Stimulated activated naive CD8-positive, alpha-beta T cell treated with anti-CD3 and anti-CD28 coated beads, Interleukin-15, Interleukin-2, amounts not matched to agents 100 ng/mL and 50 ng/mL, for 24 hours (primary cell): ENCODE measurements at regions not wholly inside any gene's neighbourhood (a gene's known extent, or its start where the extent isn't known, plus 50 kb on each side); places are given as distances from the start of the nearest gene placed in this dataset.

Source experiments
- H3K27ac Mint-ChIP-seq: one replicate; pipeline ENCODE4 v1.8.0; 2021; ENCODE audit warnings: mild to moderate bottlenecking, mixed read lengths
- H3K27me3 Mint-ChIP-seq: one replicate; pipeline ENCODE4 v1.8.0; 2021; ENCODE audit warnings: mixed read lengths
- H3K36me3 Mint-ChIP-seq: one replicate; pipeline ENCODE4 v1.8.0; 2021; ENCODE audit warnings: low read depth, mixed read lengths
- H3K4me1 Mint-ChIP-seq: one replicate; pipeline ENCODE4 v1.8.0; 2021; ENCODE audit warnings: low read depth, mixed read lengths
- H3K4me3 Mint-ChIP-seq: one replicate; pipeline ENCODE4 v1.8.0; 2021; ENCODE audit warnings: mild to moderate bottlenecking, mixed read lengths
- H3K9me3 Mint-ChIP-seq: one replicate; pipeline ENCODE4 v1.8.0; 2021; ENCODE audit warnings: mixed read lengths

- no peak overlapping the region for H3K4me3 Mint-ChIP-seq
- H3K4me1 Mint-ChIP-seq = no peaks in the 10 kb centered on the region
- H3K27ac Mint-ChIP-seq = no peak overlapping the region
- H3K9me3 Mint-ChIP-seq = no peaks in the 10 kb centered on the region
- no peaks in the 10 kb centered on the region for H3K36me3 Mint-ChIP-seq
- H3K27me3 Mint-ChIP-seq = peaks cover 52% of the 10 kb centered on the region
Measured at GRCh38 chr10:118465300-118465874, 123.3 kb upstream of the FAM204A start.

GRCh38 chr10:118463740-118464139 lies 121.6 kb upstream of the FAM204A start:
- H3K9me3 Mint-ChIP-seq = no peaks in the 10 kb centered on the region
- no peaks in the 10 kb centered on the region for H3K4me1 Mint-ChIP-seq
- H3K27me3 Mint-ChIP-seq = peaks cover 56% of the 10 kb centered on the region
- H3K36me3 Mint-ChIP-seq = no peaks in the 10 kb centered on the region
- H3K27ac Mint-ChIP-seq = no peak overlapping the region
- no peak overlapping the region for H3K4me3 Mint-ChIP-seq

GRCh38 chr10:118462401-118462800 lies 120.3 kb upstream of the FAM204A start:
- H3K4me3 Mint-ChIP-seq = no peak overlapping the region

GRCh38 chr10:118459642-118460193 lies 117.6 kb upstream of the FAM204A start:
- Mint-ChIP-seq H3K4me3 (no peak overlapping the region), H3K9me3 (no peaks in the 10 kb centered on the region), H3K36me3 (no peaks in the 10 kb centered on the region), H3K27me3 (peaks cover 34% of the 10 kb centered on the region), H3K4me1 (no peaks in the 10 kb centered on the region), H3K27ac (no peak overlapping the region)

More at GRCh38 chr10:118462401-118462800, 120.3 kb upstream of the FAM204A start:
- Mint-ChIP-seq H3K27me3 (peaks cover 52% of the 10 kb centered on the region), H3K36me3 (no peaks in the 10 kb centered on the region), H3K27ac (no peak overlapping the region), H3K9me3 (no peaks in the 10 kb centered on the region), H3K4me1 (no peaks in the 10 kb centered on the region)

- H3K27ac Mint-ChIP-seq = no peak overlapping the region
- no peaks in the 10 kb centered on the region for H3K9me3 Mint-ChIP-seq
- H3K4me3 Mint-ChIP-seq = no peak overlapping the region
- H3K4me1 Mint-ChIP-seq = no peaks in the 10 kb centered on the region
- H3K36me3 Mint-ChIP-seq = no peaks in the 10 kb centered on the region
- H3K27me3 Mint-ChIP-seq = peaks cover 30% of the 10 kb centered on the region
Measured at GRCh38 chr10:118458957-118459641, 117.0 kb upstream of the FAM204A start.

- Mint-ChIP-seq H3K4me3 (no peak overlapping the region), H3K9me3 (no peaks in the 10 kb centered on the region), H3K27me3 (peaks cover 24% of the 10 kb centered on the region), H3K36me3 (no peaks in the 10 kb centered on the region), H3K27ac (no peak overlapping the region), H3K4me1 (no peaks in the 10 kb centered on the region)
Measured at GRCh38 chr10:118457824-118458428, 115.8 kb upstream of the FAM204A start.

- Mint-ChIP-seq H3K27ac (no peak overlapping the region), H3K27me3 (peaks cover 27% of the 10 kb centered on the region), H3K4me3 (no peak overlapping the region), H3K4me1 (no peaks in the 10 kb centered on the region), H3K9me3 (no peaks in the 10 kb centered on the region), H3K36me3 (no peaks in the 10 kb centered on the region)
Measured at GRCh38 chr10:118455181-118455695, 113.1 kb upstream of the FAM204A start.

- no peaks in the 10 kb centered on the region for H3K4me1 Mint-ChIP-seq
- no peaks in the 10 kb centered on the region for H3K9me3 Mint-ChIP-seq
- H3K36me3 Mint-ChIP-seq = no peaks in the 10 kb centered on the region
- H3K27ac Mint-ChIP-seq = no peak overlapping the region
- no peak overlapping the region for H3K4me3 Mint-ChIP-seq
- peaks cover 28% of the 10 kb centered on the region for H3K27me3 Mint-ChIP-seq
Measured at GRCh38 chr10:118454211-118454610, 112.1 kb upstream of the FAM204A start.

GRCh38 chr10:118452098-118452497 lies 110.0 kb upstream of the FAM204A start:
- H3K27me3 Mint-ChIP-seq = peaks cover 21% of the 10 kb centered on the region
- H3K9me3 Mint-ChIP-seq = no peaks in the 10 kb centered on the region
- no peaks in the 10 kb centered on the region for H3K4me1 Mint-ChIP-seq
- H3K4me3 Mint-ChIP-seq = no peak overlapping the region
- no peaks in the 10 kb centered on the region for H3K36me3 Mint-ChIP-seq
- no peak overlapping the region for H3K27ac Mint-ChIP-seq

GRCh38 chr10:118449521-118449920 lies 107.4 kb upstream of the FAM204A start:
- Mint-ChIP-seq H3K27me3 (peaks cover 25% of the 10 kb centered on the region), H3K36me3 (no peaks in the 10 kb centered on the region), H3K4me3 (no peak overlapping the region), H3K9me3 (no peaks in the 10 kb centered on the region), H3K27ac (no peak overlapping the region), H3K4me1 (no peaks in the 10 kb centered on the region)

GRCh38 chr10:118448744-118449143 lies 106.6 kb upstream of the FAM204A start:
- H3K27ac Mint-ChIP-seq = no peak overlapping the region
- H3K27me3 Mint-ChIP-seq = peaks cover 25% of the 10 kb centered on the region
- no peaks in the 10 kb centered on the region for H3K9me3 Mint-ChIP-seq
- no peaks in the 10 kb centered on the region for H3K4me1 Mint-ChIP-seq
- H3K4me3 Mint-ChIP-seq = no peak overlapping the region
- H3K36me3 Mint-ChIP-seq = no peaks in the 10 kb centered on the region

GRCh38 chr10:118447478-118448270 lies 105.5 kb upstream of the FAM204A start:
- H3K27me3 Mint-ChIP-seq = peaks cover 25% of the 10 kb centered on the region
- no peak overlapping the region for H3K4me3 Mint-ChIP-seq
- no peaks in the 10 kb centered on the region for H3K36me3 Mint-ChIP-seq
- H3K27ac Mint-ChIP-seq = no peak overlapping the region
- no peaks in the 10 kb centered on the region for H3K4me1 Mint-ChIP-seq
- H3K9me3 Mint-ChIP-seq = no peaks in the 10 kb centered on the region

- Mint-ChIP-seq H3K36me3 (no peaks in the 10 kb centered on the region), H3K4me1 (no peaks in the 10 kb centered on the region)
Measured at GRCh38 chr10:118445535-118445934, 103.4 kb upstream of the FAM204A start.

GRCh38 chr10:118444069-118444468 lies 101.9 kb upstream of the FAM204A start:
- H3K4me1 Mint-ChIP-seq = no peaks in the 10 kb centered on the region
- H3K9me3 Mint-ChIP-seq = no peaks in the 10 kb centered on the region
- no peak overlapping the region for H3K4me3 Mint-ChIP-seq
- no peaks in the 10 kb centered on the region for H3K36me3 Mint-ChIP-seq
- H3K27ac Mint-ChIP-seq = no peak overlapping the region
- H3K27me3 Mint-ChIP-seq = peaks cover 20% of the 10 kb centered on the region

More at GRCh38 chr10:118445535-118445934, 103.4 kb upstream of the FAM204A start:
- no peak overlapping the region for H3K4me3 Mint-ChIP-seq
- H3K9me3 Mint-ChIP-seq = no peaks in the 10 kb centered on the region
- H3K27me3 Mint-ChIP-seq = peaks cover 12% of the 10 kb centered on the region
- H3K27ac Mint-ChIP-seq = no peak overlapping the region
